GM10266 (cell line): ENCODE measurements at regions not wholly inside any gene's neighbourhood (a gene's known extent, or its start where the extent isn't known, plus 50 kb on each side); places are given as distances from the start of the nearest gene placed in this dataset.

Experiments
- DNase-seq: peaks from one replicate; pipeline ENCODE4 v3.0.0; 2012; ENCODE audit errors: extremely low spot score
- CTCF ChIP-seq: IDR thresholded peaks from 2 replicates; pipeline ENCODE4 v1.5.1; 2012; ENCODE audit warnings: mild to moderate bottlenecking, low read depth; ENCODE audit not compliant: control insufficient read depth, insufficient read depth; ENCODE audit errors: missing control alignments

- DNase-seq, result no peak
- TF ChIP-seq CTCF, result no peak
Measured at GRCh38 chr16:64829678-64830077, 292.2 kb downstream of the CDH11 start.

GRCh38 chr16:64826374-64826773 is 295.5 kb downstream of the CDH11 start:
- no peak for TF ChIP-seq CTCF
- no peak for DNase-seq

GRCh38 chr16:64823481-64824075 is 298.3 kb downstream of the CDH11 start:
- no peak for TF ChIP-seq CTCF
- DNase-seq, result no peak

GRCh38 chr16:64809876-64810629 is 311.8 kb downstream of the CDH11 start:
- no peak for TF ChIP-seq CTCF
- DNase-seq, result no peak

GRCh38 chr16:64808474-64808873 is 313.4 kb downstream of the CDH11 start:
- no peak for DNase-seq
- no peak for TF ChIP-seq CTCF

GRCh38 chr16:64791756-64792155 is 330.1 kb downstream of the CDH11 start:
- no peak for DNase-seq
- no peak for TF ChIP-seq CTCF

- no peak for TF ChIP-seq CTCF
- no peak for DNase-seq
Measured at GRCh38 chr16:64784635-64785034, 337.2 kb downstream of the CDH11 start.
